NCI-H526 (cell line): ENCODE measurements at regions not wholly inside any gene's neighbourhood (a gene's known extent, or its start where the extent isn't known, plus 50 kb on each side); places are given as distances from the start of the nearest gene placed in this dataset.
"Not testable (repeated sequence)": the region's sequence is repeated elsewhere in the genome, so short reads cannot be mapped to it uniquely, and the experiment has no call there.

Experiments used
- DNase-seq, 2 experiments: peaks; one replicate each; lab custom pipeline; 2025; lab: John Stamatoyannopoulos, UW

DNA sequence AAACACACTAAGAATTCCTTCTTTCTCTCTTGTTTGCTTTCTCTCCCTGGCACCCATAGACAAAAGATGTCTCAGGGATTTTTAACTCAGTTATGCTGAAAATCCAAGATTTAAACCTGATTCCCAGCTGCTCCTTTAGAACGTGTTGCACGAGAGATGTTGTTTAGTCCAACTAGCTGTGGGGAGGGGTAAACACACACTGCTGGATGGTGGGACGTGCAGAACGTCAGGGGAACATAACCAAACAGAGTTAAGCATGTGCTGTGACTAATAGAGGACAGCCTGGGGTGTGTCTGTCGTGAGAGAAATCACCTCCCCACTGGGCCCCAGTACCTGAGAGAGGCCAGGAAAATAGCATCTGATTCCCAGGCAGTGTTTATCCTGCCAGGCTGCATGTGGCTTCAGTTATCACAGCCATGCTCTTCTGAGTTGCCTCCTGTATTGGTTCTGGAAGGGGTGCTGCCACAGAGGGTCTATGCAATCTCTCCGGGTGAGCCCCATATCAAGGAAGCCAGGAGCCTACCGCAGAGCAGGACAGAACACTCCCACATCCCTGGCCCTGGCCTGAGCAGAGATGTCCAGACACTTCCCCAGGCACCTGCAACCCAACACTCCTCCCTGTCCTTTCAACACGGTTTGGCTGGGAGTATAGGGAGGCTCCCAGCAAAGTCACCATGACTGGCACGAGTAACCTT is 112.7 kb upstream of the EGLN3 start:
- no peak for DNase-seq

DNA sequence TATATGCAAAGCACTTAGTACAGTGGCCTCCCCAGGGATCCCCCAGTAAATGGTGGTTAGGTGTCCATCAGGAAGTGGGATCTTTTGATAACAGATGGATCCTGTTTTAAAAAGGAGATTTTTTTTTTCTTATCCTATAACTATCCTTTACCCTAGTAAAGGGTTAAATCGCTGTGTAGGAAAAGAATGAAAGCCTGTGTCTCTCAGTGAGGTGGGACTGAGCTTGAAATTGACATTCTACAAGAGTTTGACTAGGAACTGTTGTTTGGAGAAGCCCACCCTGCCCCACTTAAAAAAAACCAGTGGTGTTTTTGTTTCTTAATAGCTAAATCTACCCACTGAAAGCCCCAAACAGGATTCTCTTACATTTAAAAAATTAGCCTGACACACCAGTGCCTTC is 112.2 kb upstream of the EGLN3 start:
- DNase-seq: no peak

GRCh38 chr14:34062353-34062973 is 111.6 kb upstream of the EGLN3 start:
- no peak for DNase-seq

DNA sequence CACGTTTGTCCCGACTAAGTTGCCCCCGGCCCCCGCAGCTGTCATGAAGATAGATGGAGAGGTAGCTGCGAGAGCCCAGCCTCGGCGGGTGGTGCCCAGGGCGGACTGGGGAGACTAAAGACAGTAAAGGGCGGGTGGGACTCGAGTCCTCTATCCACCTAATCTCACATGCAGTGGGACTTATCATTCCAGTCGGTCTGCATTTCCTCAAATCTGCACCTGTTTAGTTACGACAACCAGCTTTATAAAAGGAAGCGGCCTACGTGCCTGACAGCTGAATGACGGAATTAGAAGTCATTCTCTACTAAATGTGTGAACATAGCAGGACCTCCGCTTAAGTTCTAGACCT is 109.8 kb upstream of the EGLN3 start:
- DNase-seq: no peak

GRCh38 chr14:34059925-34060650 is 109.2 kb upstream of the EGLN3 start:
- DNase-seq: peak; percentile 14 to 80

DNA sequence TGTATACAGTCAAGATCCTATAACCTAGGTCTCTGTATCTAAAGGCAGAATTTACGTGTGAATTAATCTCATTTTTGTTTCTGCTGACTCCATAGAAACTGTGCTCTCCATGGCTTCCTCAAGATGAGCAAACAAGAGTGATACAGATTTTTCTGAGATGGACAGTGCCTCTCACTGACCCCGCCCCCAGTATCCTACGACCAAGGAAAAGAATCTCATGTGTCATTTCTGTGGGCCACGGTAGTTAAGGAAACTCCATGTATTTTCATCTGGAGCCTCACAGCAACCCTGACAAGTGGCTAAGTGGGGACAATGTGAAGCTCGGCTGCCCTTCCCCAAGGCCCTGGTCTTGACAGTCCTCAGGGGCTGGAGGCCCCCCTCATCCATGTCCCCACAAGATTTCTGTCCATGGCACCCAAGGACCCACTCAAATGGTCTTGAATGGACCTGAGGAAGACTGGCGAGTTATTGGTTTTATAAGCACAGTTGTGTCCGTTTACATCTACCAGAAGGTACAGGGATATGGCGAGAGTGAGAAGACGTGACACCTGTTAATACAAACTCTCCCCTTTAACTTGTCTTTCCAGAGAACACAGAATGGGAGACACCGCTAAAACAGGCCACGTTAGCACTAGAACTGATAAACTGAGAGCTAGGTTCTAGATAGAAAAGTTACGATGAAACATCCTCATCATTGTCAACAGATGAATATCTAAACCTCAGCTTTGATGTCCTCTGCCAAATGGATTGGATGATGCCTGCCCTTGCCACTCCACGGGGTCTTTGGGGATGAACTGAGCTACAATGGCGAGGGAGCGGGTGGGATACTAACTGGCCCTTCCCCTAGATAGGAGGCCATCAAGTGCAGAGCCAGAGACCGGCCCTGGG is 108.4 kb upstream of the EGLN3 start:
- no peak for DNase-seq

DNA sequence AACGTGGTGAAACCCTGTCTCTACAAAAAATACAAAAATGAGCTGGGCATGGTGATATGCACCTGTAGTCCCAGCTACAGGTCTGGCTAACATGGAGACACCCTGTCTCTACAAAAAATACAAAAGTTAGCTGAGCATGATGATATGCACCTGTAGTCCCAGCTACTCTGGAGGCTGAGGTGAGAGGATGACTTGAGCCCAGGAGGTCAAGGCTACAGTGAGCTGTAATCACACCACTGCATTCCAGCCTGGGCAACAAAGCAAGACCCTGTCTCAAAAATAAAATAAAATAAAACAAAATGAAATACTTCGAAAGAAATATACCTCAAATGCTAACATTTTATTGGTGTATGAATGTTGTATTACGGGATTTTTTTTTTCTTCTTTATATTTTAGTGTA is 107.6 kb upstream of the EGLN3 start:
- DNase-seq: no peak

- DNase-seq: no peak
These were observed 105.2 kb upstream of the EGLN3 start for GRCh38 chr14:34056046-34056445.

- no peak for DNase-seq
These were observed 104.5 kb upstream of the EGLN3 start for GRCh38 chr14:34055157-34055950.

DNA sequence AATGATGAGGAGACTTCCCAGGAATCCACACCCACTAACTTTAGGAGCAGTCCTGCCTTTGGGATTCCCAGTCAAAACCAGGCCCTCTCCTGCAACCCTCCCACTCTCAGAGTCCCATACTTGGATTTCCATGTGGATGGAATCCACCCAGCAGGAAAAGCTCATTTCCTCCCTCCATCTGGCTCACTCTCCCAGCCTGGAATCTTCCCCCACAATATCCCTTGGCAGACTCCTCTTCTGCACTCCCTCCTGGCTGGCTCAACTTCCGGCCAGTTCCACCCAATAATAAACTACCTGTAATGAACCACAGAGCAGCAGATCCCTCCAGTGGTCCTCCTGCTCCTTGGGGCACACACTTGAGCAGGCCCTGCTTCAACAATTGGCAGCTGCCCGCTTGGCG is 102.8 kb upstream of the EGLN3 start:
- DNase-seq: no peak

GRCh38 chr14:34052658-34053014 is 101.8 kb upstream of the EGLN3 start:
- no peak for DNase-seq

DNA sequence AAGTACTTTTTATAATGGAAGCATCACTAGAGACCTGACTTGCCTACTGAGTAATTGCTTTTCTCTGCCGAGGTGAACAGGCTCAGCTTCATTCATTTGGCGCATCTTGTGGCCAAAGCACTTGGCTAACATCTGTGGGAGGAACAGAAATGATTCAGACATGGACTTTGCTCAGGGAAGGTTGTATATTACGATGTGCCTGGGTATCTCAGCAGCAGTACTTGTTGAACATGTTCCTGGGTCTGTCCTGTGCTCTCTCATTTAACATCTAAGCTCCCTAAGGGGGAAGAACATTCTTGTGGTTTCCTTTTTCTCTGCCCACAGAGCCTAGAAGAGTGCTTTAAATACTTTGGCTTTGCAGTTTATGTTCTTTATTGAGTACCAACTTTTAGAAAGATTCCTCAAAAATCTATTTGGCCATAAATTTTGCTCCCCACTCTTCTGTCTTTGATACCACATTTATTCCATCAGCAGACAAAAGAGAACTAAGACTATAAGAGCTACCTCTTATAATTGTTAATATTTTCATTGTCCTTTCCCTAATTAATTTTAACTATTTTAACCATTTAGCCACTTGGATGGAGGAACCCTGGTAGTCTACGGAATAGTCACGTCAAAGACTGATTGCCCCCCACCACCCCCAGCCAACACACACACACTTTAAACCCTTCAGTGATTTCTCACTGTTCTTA is 101.2 kb upstream of the EGLN3 start:
- peak in 1 of 2 experiments; percentile 14 for DNase-seq

GRCh38 chr14:34050606-34051005 is 99.7 kb upstream of the EGLN3 start:
- no peak for DNase-seq

GRCh38 chr14:34049790-34050189 is 98.9 kb upstream of the EGLN3 start:
- DNase-seq: peak in 1 of 2 experiments; percentile 28

- not testable (repeated sequence) for DNase-seq
These were observed 98.3 kb upstream of the EGLN3 start for GRCh38 chr14:34049187-34049586.

GRCh38 chr14:34046799-34047520 is 96.1 kb upstream of the EGLN3 start:
- DNase-seq: no peak

GRCh38 chr14:34044666-34045306 is 93.9 kb upstream of the EGLN3 start:
- DNase-seq: no peak

GRCh38 chr14:34044373-34044637 is 93.4 kb upstream of the EGLN3 start:
- no peak for DNase-seq

DNA sequence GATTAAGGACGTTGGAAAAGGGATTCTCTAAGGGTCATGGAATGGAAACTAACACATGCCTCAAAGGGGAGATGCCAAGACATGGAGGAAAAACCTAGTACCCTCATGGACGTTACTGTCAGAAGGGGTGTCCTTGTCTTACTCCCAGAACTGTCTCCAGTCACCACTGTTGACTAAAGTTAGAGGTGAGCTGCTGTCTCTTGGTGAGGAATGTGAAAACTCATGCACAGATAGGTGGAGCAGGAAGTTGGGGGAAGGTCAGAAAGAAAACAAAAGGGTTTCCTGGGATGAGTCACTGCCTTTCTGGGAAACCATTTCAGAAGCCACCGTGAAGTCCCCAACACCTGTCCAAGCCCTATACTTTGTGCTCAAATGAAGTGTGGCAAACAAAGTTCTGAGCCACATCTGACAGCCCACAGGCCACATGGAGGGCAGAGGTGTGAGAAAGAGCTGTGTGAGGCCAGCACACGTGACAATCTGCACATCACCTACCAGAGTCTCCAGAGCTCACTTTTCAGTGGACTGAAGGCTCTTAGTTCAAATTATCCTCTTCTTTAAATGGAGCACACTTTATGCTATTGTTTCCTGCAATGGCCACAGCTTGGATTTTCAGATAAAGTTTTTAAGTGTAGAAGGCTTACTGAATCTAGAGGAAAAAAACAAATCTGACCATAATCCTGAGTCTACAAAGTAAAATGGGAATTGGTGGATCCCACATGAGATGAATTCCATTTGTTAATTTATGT is 92.9 kb upstream of the EGLN3 start:
- DNase-seq: no peak
